Esophagus squamous epithelium (tissue), 5 donors: ENCODE measurements at regions not wholly inside any gene's neighbourhood (a gene's known extent, or its start where the extent isn't known, plus 50 kb on each side); places are given as distances from the start of the nearest gene placed in this dataset.

Experiments used
- DNase-seq: peaks from one replicate; lab custom pipeline; 2025; lab: John Stamatoyannopoulos, UW
- H3K27ac ChIP-seq, 4 donors: fragments of 200-600 bp; sonication (generic); one replicate each; pipeline ENCODE4 v1.5.1; 2016 to 2019; ENCODE audit warnings: mild to moderate bottlenecking in 1 of 4
- H3K27me3 ChIP-seq, 4 donors: fragments of 200-600 bp; sonication (generic); 1 replicate in 3 of 4; 2 replicates in 1 of 4; pipeline versions ENCODE4 v1.5.1 to v1.6.0; 2017 to 2021; ENCODE audit warnings: antibody characterized with exemption in 1 of 4
- H3K36me3 ChIP-seq, 3 donors: fragments of 200-600 bp; sonication (generic); one replicate each; pipeline ENCODE4 v1.5.1; 2016 to 2019
- H3K4me1 ChIP-seq, 3 donors: fragments of 200-600 bp; sonication (generic); one replicate each; pipeline ENCODE4 v1.5.1; 2017 to 2019
- H3K4me3 ChIP-seq, 4 donors: fragments of 200-600 bp; sonication (generic); 1 replicate in 3 of 4; 2 replicates in 1 of 4; pipeline ENCODE4 v1.5.1; 2016 to 2019; ENCODE audit warnings: mild to moderate bottlenecking in 2 of 4, moderate library complexity in 1 of 4
- H3K9me3 ChIP-seq, 3 donors: fragments of 200-600 bp; sonication (generic); one replicate each; pipeline ENCODE4 v1.5.1; 2016 to 2019
- CTCF ChIP-seq, 6 experiments: fragments of 450-650 bp in 4 of 6; fragments of 200-600 bp in 2 of 6; sonication (generic) in 2 of 6; IDR thresholded peaks; one replicate each; pipeline ENCODE4 v1.5.1; 2016 to 2019; ENCODE audit warnings: antibody characterized with exemption in 6 of 6, mild to moderate bottlenecking in 4 of 6, moderate library complexity in 4 of 6
- POLR2A ChIP-seq, 4 donors: fragments of 450-650 bp; IDR thresholded peaks; one replicate each; pipeline ENCODE4 v1.6.1; 2017; ENCODE audit warnings: antibody characterized with exemption in 4 of 4, mild to moderate bottlenecking in 4 of 4, moderate library complexity in 3 of 4
- WGBS, 2 donors: methylation state at CpG; one replicate each; pipeline ENCODE4 v1.1.5; 2018; 5-methylcytosine and 5-hydroxymethylcytosine counted together
- intact Hi-C: fragments of 100-400 bp; cut with DNase I; formaldehyde crosslinking; loops from one replicate; pipeline ENCODE4 v1.15.0; 2022
- donor health status: DM: yes; HTN: yes; CAD: no.

GRCh38 chr10:78258323-78259030, 224.8 kb downstream of the RPS24 start:
- Histone ChIP-seq H3K4me3 (no peak overlapping the region), H3K9me3 (no peaks in the 10 kb centered on the region), H3K4me1 (peaks cover 0 to 13% (median 0%) of the 10 kb centered on the region in 3 donors), H3K36me3 (no peaks in the 10 kb centered on the region), H3K27me3 (peaks cover 0 to 6% (median 0%) of the 10 kb centered on the region in 4 donors), H3K27ac (no peak overlapping the region)
- TF ChIP-seq POLR2A (IDR thresholded peaks at IDR 0.05) (no peak), CTCF (IDR thresholded peaks at IDR 0.05) (peak in 1 of 6 experiments; percentile 30)
- intact Hi-C loops, result no loop called here
- 86 to 93% methylated on average over 4 of the region's 4 CpGs for WGBS, 2 donors
- no peak for DNase-seq

GRCh38 chr10:78259391-78259790, 225.7 kb downstream of the RPS24 start:
- Histone ChIP-seq H3K27me3 (peaks cover 0 to 4% (median 0%) of the 10 kb centered on the region in 4 donors), H3K4me1 (peaks cover 0 to 13% (median 0%) of the 10 kb centered on the region in 3 donors), H3K27ac (no peak overlapping the region), H3K4me3 (no peak overlapping the region), H3K9me3 (no peaks in the 10 kb centered on the region), H3K36me3 (no peaks in the 10 kb centered on the region)
- DNase-seq, result no peak
- intact Hi-C loops, result no loop called here
- 73 to 86% methylated on average over 3 of the region's 3 CpGs for whole genome bisulfite sequencing, 2 donors
- no peak for TF ChIP-seq POLR2A (IDR thresholded peaks at IDR 0.05)
- TF ChIP-seq CTCF (IDR thresholded peaks at IDR 0.05), result no peak

GRCh38 chr10:78260141-78260540, 226.5 kb downstream of the RPS24 start:
- peaks cover 0 to 13% (median 0%) of the 10 kb centered on the region in 3 donors for H3K4me1 ChIP-seq
- H3K4me3 ChIP-seq, result no peak overlapping the region
- no peaks in the 10 kb centered on the region for H3K9me3 ChIP-seq
- TF ChIP-seq POLR2A (IDR thresholded peaks at IDR 0.05), result no peak
- no peak for TF ChIP-seq CTCF (IDR thresholded peaks at IDR 0.05)
- no peaks in the 10 kb centered on the region for H3K36me3 ChIP-seq
- WGBS, 2 donors, result 77 to 82% methylated on average over 10 of the region's 10 CpGs
- no peaks in the 10 kb centered on the region for H3K27me3 ChIP-seq
- no peak overlapping the region for H3K27ac ChIP-seq
- no peak for DNase-seq
- intact Hi-C loops, result no loop called here

- DNase-seq, result no peak
- Histone ChIP-seq H3K9me3 (no peaks in the 10 kb centered on the region), H3K4me1 (peaks cover 0 to 11% (median 0%) of the 10 kb centered on the region in 3 donors), H3K27me3 (no peaks in the 10 kb centered on the region), H3K4me3 (no peak overlapping the region), H3K36me3 (no peaks in the 10 kb centered on the region), H3K27ac (no peak overlapping the region)
- TF ChIP-seq CTCF (IDR thresholded peaks at IDR 0.05) (no peak), POLR2A (IDR thresholded peaks at IDR 0.05) (no peak)
- WGBS, 2 donors, result 71 to 79% methylated on average over 2 of the region's 2 CpGs
- intact Hi-C loops, result no loop called here
Observed at GRCh38 chr10:78260680-78261079, 227.0 kb downstream of the RPS24 start.

- no peak for DNase-seq
- Histone ChIP-seq H3K9me3 (no peaks in the 10 kb centered on the region), H3K27ac (no peak overlapping the region), H3K36me3 (no peaks in the 10 kb centered on the region), H3K4me3 (no peak overlapping the region), H3K4me1 (peaks cover 0 to 5% (median 0%) of the 10 kb centered on the region in 3 donors), H3K27me3 (no peaks in the 10 kb centered on the region)
- TF ChIP-seq POLR2A (IDR thresholded peaks at IDR 0.05) (no peak), CTCF (IDR thresholded peaks at IDR 0.05) (no peak)
- WGBS, 2 donors, result 67 to 73% methylated on average over 4 of the region's 4 CpGs
- intact Hi-C loops, result no loop called here
Observed at GRCh38 chr10:78261291-78261690, 227.6 kb downstream of the RPS24 start.
